B cell (primary cell): ENCODE measurements at regions not wholly inside any gene's neighbourhood (a gene's known extent, or its start where the extent isn't known, plus 50 kb on each side); places are given as distances from the start of the nearest gene placed in this dataset.
"Not testable (repeated sequence)": the region's sequence is repeated elsewhere in the genome, so short reads cannot be mapped to it uniquely, and the experiment has no call there.

Experiments
- CTCF ChIP-seq: fragments of 200-600 bp; IDR thresholded peaks from one replicate; pipeline ENCODE4 v1.8.0; 2022; ENCODE audit warnings: antibody characterized with exemption, mild to moderate bottlenecking
- EZH2 ChIP-seq: IDR thresholded peaks from 2 replicates; pipeline ENCODE4 v1.6.1; 2012; ENCODE audit warnings: borderline replicate concordance, low read depth, mild to moderate bottlenecking, moderate library complexity, low read length; ENCODE audit not compliant: insufficient read depth, poor library complexity, severe bottlenecking

GRCh38 chr9:62907866-62908265 is 1718.0 kb downstream of the SPATA31A7 start:
- TF ChIP-seq CTCF, EZH2: not testable (repeated sequence)
